ENCODE measurements at regions not wholly inside any gene's neighbourhood (a gene's known extent, or its start where the extent isn't known, plus 50 kb on each side); places are given as distances from the start of the nearest gene placed in this dataset.

GRCh38 chr1:222129041-222129440 is 387.2 kb upstream of the DUSP10 start (continued):
- no peak for TF ChIP-seq ATF2 (IDR thresholded peaks at IDR 0.05; ENCODE audit: low read length)
- TF ChIP-seq TCF12 (IDR thresholded peaks at IDR 0.05; ENCODE audit: low read depth, low read length) = no peak
- no peak for TF ChIP-seq SRF (IDR thresholded peaks at IDR 0.05; ENCODE audit: low read depth, low read length)
- TF ChIP-seq EZH2 (IDR thresholded peaks at IDR 0.05; ENCODE audit: low read depth, low read length, severe bottlenecking) = no peak
- TF ChIP-seq KDM5A (IDR thresholded peaks at IDR 0.05; ENCODE audit: low read length) = no peak
- no peak for TF ChIP-seq EP300 (IDR thresholded peaks at IDR 0.05; ENCODE audit: borderline replicate concordance in 1 of 2, low read depth in 2 of 2, low read length in 2 of 2)
- no peak for TF ChIP-seq RNF2 (IDR thresholded peaks at IDR 0.05; ENCODE audit: borderline replicate concordance, low read depth, low read length, missing control alignments, poor library complexity, severe bottlenecking)
- no peak for TF ChIP-seq NRF1 (IDR thresholded peaks at IDR 0.05; ENCODE audit: low read depth, low read length)

Measured in H1 (cell line).